Cardiac muscle cell (in vitro differentiated cells and primary cell): ENCODE measurements at regions not wholly inside any gene's neighbourhood (a gene's known extent, or its start where the extent isn't known, plus 50 kb on each side); places are given as distances from the start of the nearest gene placed in this dataset.
A peak's percentile ranks its signal among the peaks of the same experiment; 100 is the strongest.

ENCODE experiments used
- DNase-seq, 2 donors: peaks; one replicate each; pipeline versions ENCODE4 v3.0.0 to v3.0.0-alpha.2; 2010 to 2017; ENCODE audit warnings: low read depth in 1 of 2, low spot score in 1 of 2
- H3K27ac ChIP-seq: fragments of 200-600 bp; sonication (generic); 2 replicates; pipeline ENCODE4 v1.5.1; 2016
- H3K27me3 ChIP-seq: fragments of 200-600 bp; sonication (generic); 2 replicates; pipeline ENCODE4 v1.6.0; 2016; ENCODE audit warnings: control low read depth
- H3K36me3 ChIP-seq: fragments of 200-600 bp; sonication (generic); 2 replicates; pipeline ENCODE4 v1.5.1; 2016; ENCODE audit warnings: control low read depth
- H3K4me1 ChIP-seq: fragments of 200-600 bp; sonication (generic); 2 replicates; pipeline ENCODE4 v1.8.1; 2017; ENCODE audit warnings: low read depth, mild to moderate bottlenecking, mixed run types
- H3K4me3 ChIP-seq: fragments of 200-600 bp; sonication (generic); 2 replicates; pipeline ENCODE4 v1.5.1; 2016; ENCODE audit warnings: mild to moderate bottlenecking
- H3K9me3 ChIP-seq: fragments of 200-600 bp; sonication (generic); 2 replicates; pipeline ENCODE4 v1.5.1; 2017; ENCODE audit warnings: low read depth, mild to moderate bottlenecking, control low read depth
- TF ChIP-seq, protein P1 (sequence below): IDR thresholded peaks from 2 replicates; pipeline ENCODE4 v1.5.1; 2012; ENCODE audit warnings: low read depth, mild to moderate bottlenecking, low read length

DNA sequence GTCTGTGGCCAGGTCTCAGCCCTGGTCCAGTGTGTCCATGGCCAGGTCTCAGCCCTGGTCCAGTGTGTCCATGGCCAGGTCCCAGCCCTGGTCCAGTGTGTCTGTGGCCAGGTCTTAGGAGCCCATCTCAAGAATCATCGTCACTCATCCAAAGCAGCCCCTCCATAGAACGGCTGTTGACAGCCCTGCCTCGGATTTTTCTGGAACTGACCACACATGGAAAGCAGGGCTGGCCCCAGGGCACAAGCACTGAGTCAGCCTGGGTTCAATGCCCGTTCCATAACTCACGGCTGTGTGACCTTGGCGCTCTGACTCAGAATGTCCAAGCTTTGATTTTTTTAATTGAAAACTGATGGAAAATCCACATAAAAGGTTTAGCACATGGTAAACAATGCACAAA, 59.9 kb upstream of the SNTG2 start:
- DNase-seq, result no peak
- no peak overlapping the region for H3K27ac ChIP-seq
- H3K36me3 ChIP-seq, result no peaks in the 10 kb centered on the region
- H3K4me3 ChIP-seq, result no peak overlapping the region
- no peaks in the 10 kb centered on the region for H3K9me3 ChIP-seq
- peaks cover 40% of the 10 kb centered on the region for H3K27me3 ChIP-seq
- TF ChIP-seq, protein P1, sequence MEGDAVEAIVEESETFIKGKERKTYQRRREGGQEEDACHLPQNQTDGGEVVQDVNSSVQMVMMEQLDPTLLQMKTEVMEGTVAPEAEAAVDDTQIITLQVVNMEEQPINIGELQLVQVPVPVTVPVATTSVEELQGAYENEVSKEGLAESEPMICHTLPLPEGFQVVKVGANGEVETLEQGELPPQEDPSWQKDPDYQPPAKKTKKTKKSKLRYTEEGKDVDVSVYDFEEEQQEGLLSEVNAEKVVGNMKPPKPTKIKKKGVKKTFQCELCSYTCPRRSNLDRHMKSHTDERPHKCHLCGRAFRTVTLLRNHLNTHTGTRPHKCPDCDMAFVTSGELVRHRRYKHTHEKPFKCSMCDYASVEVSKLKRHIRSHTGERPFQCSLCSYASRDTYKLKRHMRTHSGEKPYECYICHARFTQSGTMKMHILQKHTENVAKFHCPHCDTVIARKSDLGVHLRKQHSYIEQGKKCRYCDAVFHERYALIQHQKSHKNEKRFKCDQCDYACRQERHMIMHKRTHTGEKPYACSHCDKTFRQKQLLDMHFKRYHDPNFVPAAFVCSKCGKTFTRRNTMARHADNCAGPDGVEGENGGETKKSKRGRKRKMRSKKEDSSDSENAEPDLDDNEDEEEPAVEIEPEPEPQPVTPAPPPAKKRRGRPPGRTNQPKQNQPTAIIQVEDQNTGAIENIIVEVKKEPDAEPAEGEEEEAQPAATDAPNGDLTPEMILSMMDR, result no peak
- H3K4me1 ChIP-seq, result no peaks in the 10 kb centered on the region

DNA sequence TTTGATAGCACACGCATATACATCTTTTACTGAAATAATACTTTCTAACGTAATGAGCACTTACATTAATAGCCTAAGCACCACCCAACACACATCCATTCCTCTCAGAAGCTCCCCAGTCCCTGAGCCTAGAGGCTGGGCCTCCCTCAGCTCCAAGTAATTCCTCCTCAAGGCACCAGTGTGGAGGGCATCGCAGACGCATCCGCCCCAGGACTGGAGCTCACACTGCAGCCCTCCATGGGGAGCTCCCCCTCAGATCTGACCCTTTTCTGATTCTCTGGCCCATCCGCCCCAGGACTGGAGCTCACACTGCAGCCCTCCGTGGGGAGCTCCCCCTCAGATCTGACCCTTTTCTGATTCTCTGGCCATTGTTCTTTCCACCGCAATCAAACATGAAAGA, 60.4 kb upstream of the SNTG2 start:
- no peak overlapping the region for H3K27ac ChIP-seq
- no peaks in the 10 kb centered on the region for H3K36me3 ChIP-seq
- peaks cover 42% of the 10 kb centered on the region for H3K27me3 ChIP-seq
- H3K4me1 ChIP-seq, result no peaks in the 10 kb centered on the region
- TF ChIP-seq, protein P1, result no peak
- no peaks in the 10 kb centered on the region for H3K9me3 ChIP-seq
- H3K4me3 ChIP-seq, result no peak overlapping the region
- no peak for DNase-seq

DNA sequence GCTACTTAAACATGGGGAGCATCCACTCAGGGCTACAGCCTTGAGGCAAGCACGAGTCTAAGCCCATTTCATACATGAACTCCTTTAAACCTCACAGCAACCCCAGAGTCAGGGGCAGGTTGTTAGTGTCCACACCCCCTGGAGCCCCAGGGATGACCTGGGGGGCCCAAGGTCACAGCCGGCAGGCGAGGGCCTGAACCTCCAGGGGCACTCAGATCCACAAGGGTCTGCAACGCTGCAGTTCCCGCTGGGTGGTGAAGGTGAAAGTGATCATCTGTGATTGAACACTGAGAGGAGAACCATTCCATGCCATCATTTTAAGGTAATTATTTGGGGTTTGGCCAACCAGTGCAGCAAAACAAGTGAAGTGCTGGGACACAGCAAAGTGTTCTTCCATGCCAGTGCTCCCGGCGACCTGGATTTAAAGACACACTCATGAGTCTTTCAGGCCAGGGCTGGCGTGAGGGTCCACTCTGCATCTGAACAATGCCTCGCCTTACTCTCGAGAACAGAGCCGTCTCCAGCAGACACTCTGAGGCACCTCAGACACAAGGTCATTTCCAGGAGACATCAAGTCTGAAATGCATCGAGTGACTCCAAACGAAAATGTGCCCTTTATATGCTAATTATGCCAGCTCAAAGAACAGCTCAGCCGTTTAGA, 61.6 kb upstream of the SNTG2 start:
- Histone ChIP-seq H3K4me3 (no peak overlapping the region), H3K27me3 (peaks cover 54% of the 10 kb centered on the region), H3K27ac (no peak overlapping the region), H3K4me1 (no peaks in the 10 kb centered on the region), H3K9me3 (no peaks in the 10 kb centered on the region), H3K36me3 (no peaks in the 10 kb centered on the region)
- TF ChIP-seq, protein P1, result no peak
- DNase-seq, result no peak

DNA sequence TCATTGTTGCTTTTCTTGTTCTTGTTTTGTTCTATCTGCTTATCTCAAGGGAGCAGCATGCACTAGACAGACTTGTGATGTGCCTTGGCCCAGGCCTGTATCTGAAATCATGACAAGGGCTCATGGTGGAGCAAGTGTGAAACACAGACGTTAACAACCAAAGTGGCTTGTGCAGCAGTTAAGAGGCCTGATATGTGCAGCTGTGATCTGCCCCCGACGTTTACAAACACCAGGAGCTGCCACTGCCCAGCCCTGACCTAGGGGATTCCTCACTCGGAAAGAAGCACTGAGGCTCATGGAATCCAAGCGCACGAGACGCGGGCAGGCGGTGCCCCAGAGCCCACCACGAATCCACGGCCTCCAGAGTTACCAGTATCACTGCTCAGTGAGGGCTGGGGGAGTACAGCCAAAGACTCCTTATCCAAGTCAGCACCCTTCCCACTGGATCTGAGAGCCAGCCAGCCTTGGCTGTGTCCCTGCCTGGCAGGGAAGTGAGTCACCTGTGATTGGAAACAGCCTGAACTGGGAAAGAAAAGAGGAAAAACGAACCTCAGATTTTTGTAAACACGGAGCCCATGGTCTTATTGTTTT, 62.3 kb upstream of the SNTG2 start:
- TF ChIP-seq, protein P1, result no peak
- H3K27ac ChIP-seq, result no peak overlapping the region
- H3K9me3 ChIP-seq, result no peaks in the 10 kb centered on the region
- no peaks in the 10 kb centered on the region for H3K4me1 ChIP-seq
- H3K36me3 ChIP-seq, result no peaks in the 10 kb centered on the region
- H3K27me3 ChIP-seq, result peaks cover 61% of the 10 kb centered on the region
- no peak overlapping the region for H3K4me3 ChIP-seq
- DNase-seq, result peak in 1 of 2 donors; percentile 69

DNA sequence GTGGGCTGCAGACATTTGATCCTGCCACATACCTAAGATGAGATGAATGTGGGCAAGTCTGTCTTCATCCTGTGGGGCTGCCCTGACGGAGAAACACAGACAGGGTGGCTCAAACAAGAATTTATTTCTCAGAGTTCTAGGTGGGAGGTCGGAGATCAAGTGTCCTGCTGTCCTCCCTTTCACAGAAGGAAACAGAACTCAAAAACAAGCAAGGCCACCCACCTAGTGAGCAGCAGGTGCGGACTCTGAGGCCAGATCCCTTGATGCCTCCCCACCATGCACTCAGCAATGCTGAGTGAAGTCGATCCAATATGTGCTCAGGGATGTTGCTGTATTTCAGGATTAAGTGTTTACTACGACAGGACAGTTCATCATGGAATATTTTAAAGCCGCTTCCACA, 63.0 kb upstream of the SNTG2 start:
- no peak overlapping the region for H3K27ac ChIP-seq

More for the DNA sequence above, 63.0 kb upstream of the SNTG2 start:
- DNase-seq, result no peak
- TF ChIP-seq, protein P1, result no peak
- no peaks in the 10 kb centered on the region for H3K36me3 ChIP-seq
- H3K4me3 ChIP-seq, result no peak overlapping the region
- no peaks in the 10 kb centered on the region for H3K9me3 ChIP-seq
- H3K27me3 ChIP-seq, result peaks cover 61% of the 10 kb centered on the region
- peaks cover under 1% of the 10 kb centered on the region for H3K4me1 ChIP-seq
